Suprapubic skin (tissue), 3 donors: ENCODE measurements at regions not wholly inside any gene's neighbourhood (a gene's known extent, or its start where the extent isn't known, plus 50 kb on each side); places are given as distances from the start of the nearest gene placed in this dataset.

Experiments
- EP300 ChIP-seq: sonication (generic); formaldehyde crosslinking; IDR thresholded peaks from one replicate; pipeline ENCODE4 v1.6.1; 2017; ENCODE audit warnings: antibody characterized with exemption
- POLR2A ChIP-seq, 2 donors: fragments of 450-650 bp; IDR thresholded peaks; one replicate each; pipeline ENCODE4 v1.6.1; 2017; ENCODE audit warnings: antibody characterized with exemption in 2 of 2, mild to moderate bottlenecking in 2 of 2, moderate library complexity in 2 of 2
- TF ChIP-seq, protein P1 (sequence below), 2 donors: fragments of 200-600 bp in 1 of 2; fragments of 450-650 bp in 1 of 2; sonication (generic) in 1 of 2; IDR thresholded peaks; one replicate each; pipeline ENCODE4 v1.5.1; 2016 to 2019; ENCODE audit warnings: antibody characterized with exemption in 2 of 2, mild to moderate bottlenecking in 1 of 2, moderate library complexity in 1 of 2

DNA sequence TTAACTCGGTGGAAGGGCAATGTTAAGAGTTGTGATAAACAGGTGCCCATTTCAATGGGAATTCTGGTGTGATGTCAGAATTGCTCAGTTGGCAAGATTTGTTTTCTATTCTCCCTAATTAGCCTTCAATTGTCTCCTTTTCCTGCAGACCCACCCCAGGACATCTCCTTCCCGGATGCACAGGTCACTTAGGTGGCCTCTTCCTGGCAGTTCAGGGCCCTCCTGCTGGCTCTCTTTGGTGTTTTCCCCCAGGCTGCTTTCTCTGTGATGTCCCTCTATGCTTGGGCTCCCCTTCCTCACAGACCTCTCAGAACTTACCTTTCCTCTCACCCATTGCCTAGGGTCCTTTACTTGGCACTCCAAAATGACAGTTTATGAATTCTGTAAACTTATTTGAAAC is 126.3 kb downstream of the GPAT3 start:
- TF ChIP-seq, protein P1, sequence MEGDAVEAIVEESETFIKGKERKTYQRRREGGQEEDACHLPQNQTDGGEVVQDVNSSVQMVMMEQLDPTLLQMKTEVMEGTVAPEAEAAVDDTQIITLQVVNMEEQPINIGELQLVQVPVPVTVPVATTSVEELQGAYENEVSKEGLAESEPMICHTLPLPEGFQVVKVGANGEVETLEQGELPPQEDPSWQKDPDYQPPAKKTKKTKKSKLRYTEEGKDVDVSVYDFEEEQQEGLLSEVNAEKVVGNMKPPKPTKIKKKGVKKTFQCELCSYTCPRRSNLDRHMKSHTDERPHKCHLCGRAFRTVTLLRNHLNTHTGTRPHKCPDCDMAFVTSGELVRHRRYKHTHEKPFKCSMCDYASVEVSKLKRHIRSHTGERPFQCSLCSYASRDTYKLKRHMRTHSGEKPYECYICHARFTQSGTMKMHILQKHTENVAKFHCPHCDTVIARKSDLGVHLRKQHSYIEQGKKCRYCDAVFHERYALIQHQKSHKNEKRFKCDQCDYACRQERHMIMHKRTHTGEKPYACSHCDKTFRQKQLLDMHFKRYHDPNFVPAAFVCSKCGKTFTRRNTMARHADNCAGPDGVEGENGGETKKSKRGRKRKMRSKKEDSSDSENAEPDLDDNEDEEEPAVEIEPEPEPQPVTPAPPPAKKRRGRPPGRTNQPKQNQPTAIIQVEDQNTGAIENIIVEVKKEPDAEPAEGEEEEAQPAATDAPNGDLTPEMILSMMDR (IDR thresholded peaks at IDR 0.05): no peak
- TF ChIP-seq POLR2A (IDR thresholded peaks at IDR 0.05): no peak
- no peak for TF ChIP-seq EP300
